HG03159 (cell line): ENCODE measurements at regions not wholly inside any gene's neighbourhood (a gene's known extent, or its start where the extent isn't known, plus 50 kb on each side); places are given as distances from the start of the nearest gene placed in this dataset.

Source experiments
- ATAC-seq: cut with Tn5 transposase; IDR thresholded peaks from one replicate; pipeline ENCODE4 v1.9.1; 2021; ENCODE audit warnings: mild to moderate bottlenecking, moderate library complexity; ENCODE audit not compliant: unreplicated experiment

- ATAC-seq = no peak
Observed at GRCh38 chr10:2660276-2660675, 407.1 kb upstream of the PFKP start.

- ATAC-seq = no peak
Observed at GRCh38 chr10:2659660-2660209, 407.6 kb upstream of the PFKP start.

- no peak for ATAC-seq
Observed at GRCh38 chr10:2658780-2659179, 408.6 kb upstream of the PFKP start.

GRCh38 chr10:2650328-2650727 lies 417.0 kb upstream of the PFKP start:
- no peak for ATAC-seq

GRCh38 chr10:2641028-2641427 lies 426.3 kb upstream of the PFKP start:
- no peak for ATAC-seq

GRCh38 chr10:2633630-2634029 lies 433.7 kb upstream of the PFKP start:
- no peak for ATAC-seq

GRCh38 chr10:2631557-2632205 lies 435.7 kb upstream of the PFKP start:
- ATAC-seq = no peak

GRCh38 chr10:2628705-2629104 lies 438.6 kb upstream of the PFKP start:
- no peak for ATAC-seq

- no peak for ATAC-seq
Observed at GRCh38 chr10:2627969-2628368, 439.4 kb upstream of the PFKP start.

GRCh38 chr10:2625094-2625493 lies 442.3 kb upstream of the PFKP start:
- ATAC-seq = no peak

GRCh38 chr10:2623675-2624274 lies 443.6 kb upstream of the PFKP start:
- no peak for ATAC-seq

- ATAC-seq = no peak
Observed at GRCh38 chr10:2620827-2621521, 446.4 kb upstream of the PFKP start.

GRCh38 chr10:2619916-2620315 lies 447.4 kb upstream of the PFKP start:
- no peak for ATAC-seq

- ATAC-seq = no peak
Observed at GRCh38 chr10:2619472-2619871, 447.9 kb upstream of the PFKP start.

- no peak for ATAC-seq
Observed at GRCh38 chr10:2618690-2619089, 448.7 kb upstream of the PFKP start.

GRCh38 chr10:2616215-2616614 lies 451.1 kb upstream of the PFKP start:
- no peak for ATAC-seq

- no peak for ATAC-seq
Observed at GRCh38 chr10:2611603-2612002, 455.7 kb upstream of the PFKP start.

- ATAC-seq = no peak
Observed at GRCh38 chr10:2610946-2611345, 456.4 kb upstream of the PFKP start.

GRCh38 chr10:2604891-2605290 lies 462.5 kb upstream of the PFKP start:
- no peak for ATAC-seq

- ATAC-seq = no peak
Observed at GRCh38 chr10:2599571-2599970, 467.8 kb upstream of the PFKP start.

GRCh38 chr10:2592360-2593160 lies 474.8 kb upstream of the PFKP start:
- no peak for ATAC-seq
